Liver (tissue), 8 donors: ENCODE measurements at regions not wholly inside any gene's neighbourhood (a gene's known extent, or its start where the extent isn't known, plus 50 kb on each side); places are given as distances from the start of the nearest gene placed in this dataset.

Experiments used
- DNase-seq: peaks from one replicate; pipeline ENCODE4 v3.0.0-alpha.2; 2017; ENCODE audit warnings: low spot score
- H3K27ac ChIP-seq, 2 donors: one replicate each; pipeline ENCODE4 v1.7.0; 2013; ENCODE audit warnings: inconsistent platforms in 2 of 2, low read length in 2 of 2, control low read depth in 1 of 2, low read depth in 1 of 2, mild to moderate bottlenecking in 1 of 2
- H3K27me3 ChIP-seq, 4 donors: one replicate each; pipeline versions ENCODE4 v1.6.1 to v1.7.0; 2013; ENCODE audit warnings: low read length in 3 of 4, inconsistent platforms in 1 of 4, mild to moderate bottlenecking in 1 of 4, moderate library complexity in 1 of 4; ENCODE audit not compliant: control insufficient read depth in 4 of 4, insufficient read depth in 4 of 4
- H3K36me3 ChIP-seq, 4 donors: one replicate each; pipeline versions ENCODE4 v1.6.1 to v1.7.0; 2013; ENCODE audit warnings: low read length in 3 of 4, mild to moderate bottlenecking in 3 of 4, low read depth in 1 of 4, moderate library complexity in 1 of 4; ENCODE audit not compliant: control insufficient read depth in 4 of 4, insufficient read depth in 3 of 4
- H3K4me1 ChIP-seq, 4 donors: one replicate each; pipeline versions ENCODE4 v1.6.1 to v1.7.0; 2013; ENCODE audit warnings: low read length in 3 of 4, mild to moderate bottlenecking in 3 of 4, moderate library complexity in 1 of 4; ENCODE audit not compliant: control insufficient read depth in 4 of 4, insufficient read depth in 4 of 4
- H3K4me3 ChIP-seq, 3 donors: one replicate each; pipeline versions ENCODE4 v1.6.1 to v1.7.0; 2013; ENCODE audit warnings: low read length in 3 of 3, control low read depth in 1 of 3, low read depth in 1 of 3, mild to moderate bottlenecking in 1 of 3
- H3K9ac ChIP-seq, 2 donors: one replicate each; pipeline ENCODE4 v1.7.0; 2013; ENCODE audit warnings: low read length in 2 of 2, mild to moderate bottlenecking in 2 of 2, moderate library complexity in 2 of 2, control low read depth in 1 of 2, low read depth in 1 of 2
- H3K9me3 ChIP-seq, 4 donors: one replicate each; pipeline versions ENCODE4 v1.6.1 to v1.7.0; 2013; ENCODE audit warnings: low read length in 3 of 4; ENCODE audit not compliant: control insufficient read depth in 4 of 4
- ATF3 ChIP-seq: IDR thresholded peaks from 2 replicates; pipeline ENCODE4 v1.6.1; 2016; ENCODE audit warnings: antibody characterized with exemption
- CTCF ChIP-seq: fragments of 150-350 bp; IDR thresholded peaks from 2 replicates; pipeline ENCODE4 v1.5.1; 2017; ENCODE audit warnings: improper control_type of control experiment, low read depth, low read length; ENCODE audit not compliant: missing input control
- EGR1 ChIP-seq, 2 donors: IDR thresholded peaks; 2 replicates each; pipeline ENCODE4 v1.6.1; 2016 to 2018; ENCODE audit warnings: antibody characterized with exemption in 2 of 2, low read depth in 2 of 2
- FOXA1 ChIP-seq: IDR thresholded peaks from 2 replicates; pipeline ENCODE4 v1.6.1; 2016; ENCODE audit warnings: antibody characterized with exemption
- FOXA2 ChIP-seq: IDR thresholded peaks from 2 replicates; pipeline ENCODE4 v1.6.1; 2016; ENCODE audit warnings: antibody characterized with exemption
- GABPA ChIP-seq, 2 donors: IDR thresholded peaks in 1 of 2; conservative IDR thresholded peaks in 1 of 2; 2 replicates each; pipeline ENCODE4 v1.6.1; 2016; ENCODE audit warnings: antibody characterized with exemption in 2 of 2, mild to moderate bottlenecking in 1 of 2, moderate library complexity in 1 of 2
- HNF4A ChIP-seq, 2 donors: conservative IDR thresholded peaks; 2 replicates each; pipeline ENCODE4 v1.6.1; 2016; ENCODE audit warnings: antibody characterized with exemption in 2 of 2, mild to moderate bottlenecking in 2 of 2
- HNF4G ChIP-seq: IDR thresholded peaks from 2 replicates; pipeline ENCODE4 v1.6.1; 2016; ENCODE audit warnings: antibody characterized with exemption
- JUND ChIP-seq, 2 donors: IDR thresholded peaks; 2 replicates each; pipeline ENCODE4 v1.6.1; 2016; ENCODE audit warnings: antibody characterized with exemption in 2 of 2
- MAX ChIP-seq: IDR thresholded peaks from 2 replicates; pipeline ENCODE4 v1.6.1; 2016; ENCODE audit warnings: antibody characterized with exemption
- NR2F2 ChIP-seq: IDR thresholded peaks from 2 replicates; pipeline ENCODE4 v1.6.1; 2016; ENCODE audit warnings: antibody characterized with exemption
- RAD21 ChIP-seq, 2 donors: IDR thresholded peaks; 2 replicates each; pipeline ENCODE4 v1.6.1; 2016; ENCODE audit warnings: antibody characterized with exemption in 2 of 2, mild to moderate bottlenecking in 2 of 2
- RXRA ChIP-seq, 2 donors: IDR thresholded peaks; 2 replicates each; pipeline ENCODE4 v1.6.1; 2017 to 2018; ENCODE audit warnings: antibody characterized with exemption in 2 of 2, mild to moderate bottlenecking in 1 of 2
- SP1 ChIP-seq: IDR thresholded peaks from 2 replicates; pipeline ENCODE4 v1.6.1; 2018; ENCODE audit warnings: antibody characterized with exemption, mild to moderate bottlenecking
- TAF1 ChIP-seq: conservative IDR thresholded peaks from 2 replicates; pipeline ENCODE4 v1.6.1; 2016; ENCODE audit warnings: antibody characterized with exemption, mild to moderate bottlenecking
- YY1 ChIP-seq: IDR thresholded peaks from 2 replicates; pipeline ENCODE4 v1.6.1; 2016; ENCODE audit warnings: antibody characterized with exemption, mild to moderate bottlenecking
- WGBS: extraction: QIAGEN DNeasy Blood & Tissue Kit; methylation state at CpG from one replicate; pipeline ENCODE4 v1.1.7; 2013; 5-methylcytosine and 5-hydroxymethylcytosine counted together
- TF ChIP-seq, protein P1 (sequence below): IDR thresholded peaks from 2 replicates; pipeline ENCODE4 v1.6.1; 2016; ENCODE audit warnings: antibody characterized with exemption
- TF ChIP-seq, protein P2 (sequence below): IDR thresholded peaks from 2 replicates; pipeline ENCODE4 v1.6.1; 2016; ENCODE audit warnings: antibody characterized with exemption, mild to moderate bottlenecking
- donor health status: healthy.
- donor health status: healthy.
- donor health status: healthy.
- donor health status: healthy.
- donor health status: healthy.

GRCh38 chr17:15085890-15086677 is 179.0 kb downstream of the PMP22 start (continued):
- TF ChIP-seq GABPA (IDR thresholded peaks at IDR 0.05 in 1 of 2, conservative IDR thresholded peaks at IDR 0.05 in 1 of 2): no peak
- no peak for TF ChIP-seq EGR1 (IDR thresholded peaks at IDR 0.05; ENCODE audit: low read depth in 2 of 2)
- TF ChIP-seq, protein P1, sequence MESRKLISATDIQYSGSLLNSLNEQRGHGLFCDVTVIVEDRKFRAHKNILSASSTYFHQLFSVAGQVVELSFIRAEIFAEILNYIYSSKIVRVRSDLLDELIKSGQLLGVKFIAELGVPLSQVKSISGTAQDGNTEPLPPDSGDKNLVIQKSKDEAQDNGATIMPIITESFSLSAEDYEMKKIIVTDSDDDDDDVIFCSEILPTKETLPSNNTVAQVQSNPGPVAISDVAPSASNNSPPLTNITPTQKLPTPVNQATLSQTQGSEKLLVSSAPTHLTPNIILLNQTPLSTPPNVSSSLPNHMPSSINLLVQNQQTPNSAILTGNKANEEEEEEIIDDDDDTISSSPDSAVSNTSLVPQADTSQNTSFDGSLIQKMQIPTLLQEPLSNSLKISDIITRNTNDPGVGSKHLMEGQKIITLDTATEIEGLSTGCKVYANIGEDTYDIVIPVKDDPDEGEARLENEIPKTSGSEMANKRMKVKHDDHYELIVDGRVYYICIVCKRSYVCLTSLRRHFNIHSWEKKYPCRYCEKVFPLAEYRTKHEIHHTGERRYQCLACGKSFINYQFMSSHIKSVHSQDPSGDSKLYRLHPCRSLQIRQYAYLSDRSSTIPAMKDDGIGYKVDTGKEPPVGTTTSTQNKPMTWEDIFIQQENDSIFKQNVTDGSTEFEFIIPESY: no peak
- TF ChIP-seq HNF4G: no peak
- no peak for TF ChIP-seq NR2F2

DNA sequence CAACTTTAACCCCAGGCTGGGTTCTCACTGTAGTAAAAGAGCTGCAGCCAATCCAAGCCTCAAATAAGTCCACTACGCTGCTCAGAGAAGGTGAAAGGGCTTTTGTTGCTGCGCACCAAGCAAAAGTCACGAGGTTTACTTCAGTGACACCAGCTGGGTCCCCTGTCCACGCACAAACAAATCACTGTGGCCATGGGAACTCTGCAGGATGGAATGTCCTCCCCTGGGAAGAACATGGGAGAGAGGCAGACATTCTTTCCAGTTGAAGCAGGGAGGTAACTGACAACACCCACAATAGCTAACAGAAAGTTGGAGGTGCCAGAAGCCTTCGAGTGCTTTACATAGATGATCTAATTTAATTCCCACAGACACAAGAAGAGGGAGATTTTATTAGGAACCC is 181.9 kb downstream of the PMP22 start:
- no peak for TF ChIP-seq FOXA1
- TF ChIP-seq SP1: no peak
- no peak for TF ChIP-seq YY1
- TF ChIP-seq NR2F2: no peak
- TF ChIP-seq ATF3: no peak
- TF ChIP-seq, protein P1: no peak
- no peak for TF ChIP-seq GABPA (IDR thresholded peaks at IDR 0.05 in 1 of 2, conservative IDR thresholded peaks at IDR 0.05 in 1 of 2)
- no peak for TF ChIP-seq EGR1 (IDR thresholded peaks at IDR 0.05; ENCODE audit: low read depth in 2 of 2)
- TF ChIP-seq MAX: no peak
- no peak for TF ChIP-seq CTCF
- no peak for TF ChIP-seq HNF4G
- TF ChIP-seq, protein P2, sequence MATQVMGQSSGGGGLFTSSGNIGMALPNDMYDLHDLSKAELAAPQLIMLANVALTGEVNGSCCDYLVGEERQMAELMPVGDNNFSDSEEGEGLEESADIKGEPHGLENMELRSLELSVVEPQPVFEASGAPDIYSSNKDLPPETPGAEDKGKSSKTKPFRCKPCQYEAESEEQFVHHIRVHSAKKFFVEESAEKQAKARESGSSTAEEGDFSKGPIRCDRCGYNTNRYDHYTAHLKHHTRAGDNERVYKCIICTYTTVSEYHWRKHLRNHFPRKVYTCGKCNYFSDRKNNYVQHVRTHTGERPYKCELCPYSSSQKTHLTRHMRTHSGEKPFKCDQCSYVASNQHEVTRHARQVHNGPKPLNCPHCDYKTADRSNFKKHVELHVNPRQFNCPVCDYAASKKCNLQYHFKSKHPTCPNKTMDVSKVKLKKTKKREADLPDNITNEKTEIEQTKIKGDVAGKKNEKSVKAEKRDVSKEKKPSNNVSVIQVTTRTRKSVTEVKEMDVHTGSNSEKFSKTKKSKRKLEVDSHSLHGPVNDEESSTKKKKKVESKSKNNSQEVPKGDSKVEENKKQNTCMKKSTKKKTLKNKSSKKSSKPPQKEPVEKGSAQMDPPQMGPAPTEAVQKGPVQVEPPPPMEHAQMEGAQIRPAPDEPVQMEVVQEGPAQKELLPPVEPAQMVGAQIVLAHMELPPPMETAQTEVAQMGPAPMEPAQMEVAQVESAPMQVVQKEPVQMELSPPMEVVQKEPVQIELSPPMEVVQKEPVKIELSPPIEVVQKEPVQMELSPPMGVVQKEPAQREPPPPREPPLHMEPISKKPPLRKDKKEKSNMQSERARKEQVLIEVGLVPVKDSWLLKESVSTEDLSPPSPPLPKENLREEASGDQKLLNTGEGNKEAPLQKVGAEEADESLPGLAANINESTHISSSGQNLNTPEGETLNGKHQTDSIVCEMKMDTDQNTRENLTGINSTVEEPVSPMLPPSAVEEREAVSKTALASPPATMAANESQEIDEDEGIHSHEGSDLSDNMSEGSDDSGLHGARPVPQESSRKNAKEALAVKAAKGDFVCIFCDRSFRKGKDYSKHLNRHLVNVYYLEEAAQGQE: no peak
- TF ChIP-seq FOXA2: no peak
- no peak for TF ChIP-seq RXRA (IDR thresholded peaks at IDR 0.05)
- TF ChIP-seq RAD21 (IDR thresholded peaks at IDR 0.05): no peak
- no peak for TF ChIP-seq TAF1
- TF ChIP-seq JUND (IDR thresholded peaks at IDR 0.05): no peak
- TF ChIP-seq HNF4A (conservative IDR thresholded peaks at IDR 0.05): no peak
- no peaks in the 10 kb centered on the region for H3K36me3 ChIP-seq

More for the DNA sequence above, 181.9 kb downstream of the PMP22 start:
- DNase-seq: no peak
- Histone ChIP-seq H3K4me3 (no peak overlapping the region), H3K4me1 (no peaks in the 10 kb centered on the region), H3K9me3 (no peaks in the 10 kb centered on the region), H3K9ac (no peak overlapping the region), H3K27me3 (peaks cover 0 to 13% (median 0%) of the 10 kb centered on the region in 4 donors), H3K27ac (no peak overlapping the region)
- WGBS: 63% methylated on average over 5 of the region's 5 CpGs
